ENCODE measurements at regions not wholly inside any gene's neighbourhood (a gene's known extent, or its start where the extent isn't known, plus 50 kb on each side); places are given as distances from the start of the nearest gene placed in this dataset.
A peak's percentile ranks its signal among the peaks of the same experiment; 100 is the strongest.

DNA sequence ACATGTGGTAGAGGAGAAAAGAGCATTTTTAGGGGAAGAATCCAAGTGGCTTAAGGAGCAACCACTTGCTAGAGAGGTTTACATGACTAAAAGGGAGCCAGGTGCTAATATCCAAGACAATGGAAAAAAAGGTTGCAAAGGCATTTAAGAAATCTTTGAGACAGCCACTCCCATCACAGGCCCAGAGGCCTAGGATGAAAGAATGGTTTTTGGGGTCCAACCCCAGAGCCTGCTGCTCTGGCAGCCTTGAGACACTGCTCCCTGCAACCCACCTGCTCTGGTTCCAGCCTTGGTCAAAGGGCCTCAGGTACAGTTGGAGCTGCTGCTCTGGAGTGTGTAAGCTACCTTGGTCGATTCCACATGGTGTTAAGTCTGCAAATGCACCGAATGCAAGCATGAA lies 84.1 kb upstream of the FREM3 start:
- H3K36me3 ChIP-seq: no peaks in the 10 kb centered on the region
- peaks cover 0 to 19% (median 10%) of the 10 kb centered on the region in 8 donors for H3K9me3 ChIP-seq
- H3K4me3 ChIP-seq: no peak overlapping the region
- no peaks in the 10 kb centered on the region for H3K4me1 ChIP-seq
- TF ChIP-seq, protein P1, sequence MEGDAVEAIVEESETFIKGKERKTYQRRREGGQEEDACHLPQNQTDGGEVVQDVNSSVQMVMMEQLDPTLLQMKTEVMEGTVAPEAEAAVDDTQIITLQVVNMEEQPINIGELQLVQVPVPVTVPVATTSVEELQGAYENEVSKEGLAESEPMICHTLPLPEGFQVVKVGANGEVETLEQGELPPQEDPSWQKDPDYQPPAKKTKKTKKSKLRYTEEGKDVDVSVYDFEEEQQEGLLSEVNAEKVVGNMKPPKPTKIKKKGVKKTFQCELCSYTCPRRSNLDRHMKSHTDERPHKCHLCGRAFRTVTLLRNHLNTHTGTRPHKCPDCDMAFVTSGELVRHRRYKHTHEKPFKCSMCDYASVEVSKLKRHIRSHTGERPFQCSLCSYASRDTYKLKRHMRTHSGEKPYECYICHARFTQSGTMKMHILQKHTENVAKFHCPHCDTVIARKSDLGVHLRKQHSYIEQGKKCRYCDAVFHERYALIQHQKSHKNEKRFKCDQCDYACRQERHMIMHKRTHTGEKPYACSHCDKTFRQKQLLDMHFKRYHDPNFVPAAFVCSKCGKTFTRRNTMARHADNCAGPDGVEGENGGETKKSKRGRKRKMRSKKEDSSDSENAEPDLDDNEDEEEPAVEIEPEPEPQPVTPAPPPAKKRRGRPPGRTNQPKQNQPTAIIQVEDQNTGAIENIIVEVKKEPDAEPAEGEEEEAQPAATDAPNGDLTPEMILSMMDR (IDR thresholded peaks at IDR 0.05 in 8 of 11, conservative IDR thresholded peaks at IDR 0.05 in 3 of 11): no peak
- TF ChIP-seq POLR2AphosphoS5 (IDR thresholded peaks at IDR 0.05) (no peak), POLR2A (IDR thresholded peaks at IDR 0.05) (no peak)
- intact Hi-C loops (cut with DNase I; ENCODE audit: low total_unique reads): no loop called here
- H3K27ac ChIP-seq: no peak overlapping the region
- no peaks in the 10 kb centered on the region for H3K27me3 ChIP-seq (replicated peaks in 1 of 7)
- WGBS, 5 donors: 63 to 86% (median 68%) methylated on average over 2 of the region's 2 CpGs
- DNase-seq: no peak

DNA sequence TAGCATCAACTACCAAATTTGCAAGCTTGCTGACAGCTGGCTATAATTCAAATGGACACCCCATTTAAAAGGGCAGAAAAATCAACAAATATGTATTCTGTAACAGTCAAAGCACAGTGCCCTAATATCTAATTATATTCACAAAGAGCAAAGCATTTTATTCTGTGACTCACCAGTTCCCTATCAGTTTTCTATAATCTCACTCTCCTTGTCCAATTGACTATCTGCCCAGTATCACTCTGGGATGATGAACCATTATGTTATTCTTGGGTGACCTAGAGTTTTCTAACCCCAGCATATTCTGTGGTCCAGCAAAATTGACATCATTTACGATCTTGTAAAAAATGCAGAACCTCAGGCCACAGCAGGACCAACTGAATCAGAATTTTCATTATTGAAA lies 82.0 kb upstream of the FREM3 start:
- TF ChIP-seq POLR2AphosphoS5 (IDR thresholded peaks at IDR 0.05): no peak
- TF ChIP-seq, protein P1 (IDR thresholded peaks at IDR 0.05 in 8 of 11, conservative IDR thresholded peaks at IDR 0.05 in 3 of 11): no peak
- TF ChIP-seq POLR2A (IDR thresholded peaks at IDR 0.05): no peak
- Histone ChIP-seq H3K36me3 (no peaks in the 10 kb centered on the region), H3K4me3 (no peak overlapping the region), H3K4me1 (no peaks in the 10 kb centered on the region), H3K27ac (no peak overlapping the region), H3K27me3 (replicated peaks in 1 of 7) (no peaks in the 10 kb centered on the region), H3K9me3 (peaks cover 0 to 19% (median 10%) of the 10 kb centered on the region in 8 donors)
- intact Hi-C loops (cut with DNase I; ENCODE audit: low total_unique reads): no loop called here
- WGBS, 5 donors: 69 to 89% (median 85%) methylated on average over 1 of the region's 1 CpG
- DNase-seq: no peak

DNA sequence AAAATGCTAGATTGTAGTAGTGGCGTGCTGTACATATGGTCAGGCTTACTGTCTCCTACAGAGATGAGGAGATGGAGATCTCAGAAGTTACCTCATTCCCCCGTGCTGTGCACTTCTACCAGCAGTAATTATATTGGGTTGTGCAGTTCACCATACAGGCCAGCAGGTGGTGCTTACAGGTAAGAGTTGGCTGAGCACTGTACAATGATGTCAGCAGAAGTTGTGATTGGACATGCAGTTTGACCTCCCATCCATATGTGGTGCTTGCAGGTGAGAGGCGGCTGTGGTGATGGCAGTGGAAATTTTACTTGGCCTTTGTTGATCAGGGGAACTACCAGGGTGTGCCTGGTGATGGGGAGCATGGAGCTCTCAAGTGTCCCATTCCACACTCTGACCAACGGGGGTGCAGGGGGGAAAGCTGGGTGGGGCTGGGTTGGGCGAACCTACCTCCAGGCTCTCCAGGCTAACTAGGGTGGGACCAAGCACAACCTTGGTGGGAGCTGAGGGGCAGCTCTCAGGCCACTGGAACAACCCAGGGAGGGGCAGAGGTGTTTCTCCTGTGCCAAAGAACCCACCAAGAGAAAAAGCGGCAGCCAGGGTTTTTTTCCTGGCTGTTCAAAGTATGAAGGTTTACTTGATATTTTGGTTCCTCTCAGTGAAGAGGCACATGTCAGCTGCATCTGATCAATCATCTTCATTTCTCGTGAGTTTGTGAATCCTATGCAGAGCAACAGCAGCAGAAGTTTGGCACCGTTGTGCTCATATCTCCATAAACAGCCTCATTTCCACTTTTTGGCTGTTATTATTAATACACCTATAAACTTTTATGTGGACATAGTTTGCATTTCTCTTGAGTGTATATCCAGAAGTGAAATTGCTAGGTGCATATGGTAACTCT lies 73.8 kb upstream of the FREM3 start:
- Histone ChIP-seq H3K9me3 (no peaks in the 10 kb centered on the region), H3K27me3 (replicated peaks in 1 of 7) (no peaks in the 10 kb centered on the region), H3K4me3 (no peak overlapping the region), H3K36me3 (no peaks in the 10 kb centered on the region), H3K4me1 (peaks cover 0 to 5% (median 0%) of the 10 kb centered on the region in 6 donors), H3K27ac (no peak overlapping the region)
- DNase-seq: no peak
- 72 to 75% (median 74%) methylated on average over 8 of the region's 8 CpGs for WGBS, 5 donors
- intact Hi-C loops (cut with DNase I; ENCODE audit: low total_unique reads): no loop called here
- TF ChIP-seq, protein P1 (IDR thresholded peaks at IDR 0.05 in 8 of 11, conservative IDR thresholded peaks at IDR 0.05 in 3 of 11): peak in 10 of 11 experiments; percentile 50 to 78 (median 64)
- no peak for TF ChIP-seq POLR2A (IDR thresholded peaks at IDR 0.05)

DNA sequence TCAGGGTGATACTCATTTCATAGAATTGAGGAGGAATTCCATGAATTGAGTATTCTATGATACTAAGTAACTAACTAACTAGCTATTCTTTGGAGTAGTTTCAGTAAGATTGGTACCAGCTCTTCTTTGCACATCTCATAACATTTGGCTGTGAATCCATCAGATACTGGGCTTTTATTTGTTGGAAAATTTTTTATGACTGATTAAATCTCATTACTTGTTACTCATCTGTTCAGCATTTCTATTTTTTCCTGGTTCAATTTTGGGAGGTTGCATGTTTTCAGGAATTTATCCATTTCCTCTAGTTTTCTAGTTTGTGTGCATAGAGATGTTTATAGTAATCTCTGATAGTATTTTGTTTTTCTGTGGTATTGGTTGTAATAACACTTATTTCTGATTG lies 70.8 kb upstream of the FREM3 start:
- DNase-seq: no peak
- H3K27ac ChIP-seq: no peak overlapping the region
- no peaks in the 10 kb centered on the region for H3K9me3 ChIP-seq
- H3K4me1 ChIP-seq: peaks cover 0 to 5% (median 0%) of the 10 kb centered on the region in 6 donors
- no peak for TF ChIP-seq POLR2AphosphoS5 (IDR thresholded peaks at IDR 0.05)
- TF ChIP-seq, protein P1 (IDR thresholded peaks at IDR 0.05 in 8 of 11, conservative IDR thresholded peaks at IDR 0.05 in 3 of 11): no peak
- TF ChIP-seq POLR2A (IDR thresholded peaks at IDR 0.05): no peak
- intact Hi-C loops (cut with DNase I; ENCODE audit: low total_unique reads): no loop called here
- no peaks in the 10 kb centered on the region for H3K36me3 ChIP-seq
- no peak overlapping the region for H3K4me3 ChIP-seq
- no peaks in the 10 kb centered on the region for H3K27me3 ChIP-seq (replicated peaks in 1 of 7)
